ENCODE measurements at regions not wholly inside any gene's neighbourhood (a gene's known extent, or its start where the extent isn't known, plus 50 kb on each side); places are given as distances from the start of the nearest gene placed in this dataset.

- DNase-seq (ENCODE audit: extremely low read depth, low read depth) = no peak
- H3K4me3 ChIP-seq (replicated peaks; ENCODE audit: low read depth, low read length) = no peak overlapping the region
- TF ChIP-seq CTCF (IDR thresholded peaks at IDR 0.05; ENCODE audit: low read depth, low read length, missing control alignments) = no peak
These were observed 478.7 kb upstream of the REG3G start for GRCh38 chr2:78546843-78547242.

- no peak for DNase-seq (ENCODE audit: extremely low read depth, low read depth)
- no peak overlapping the region for H3K4me3 ChIP-seq (replicated peaks; ENCODE audit: low read depth, low read length)
- no peak for TF ChIP-seq CTCF (IDR thresholded peaks at IDR 0.05; ENCODE audit: low read depth, low read length, missing control alignments)
These were observed 475.7 kb upstream of the REG3G start for GRCh38 chr2:78549766-78550165.

GRCh38 chr2:78553866-78554647, 471.4 kb upstream of the REG3G start:
- H3K4me3 ChIP-seq (replicated peaks; ENCODE audit: low read depth, low read length) = no peak overlapping the region
- TF ChIP-seq CTCF (IDR thresholded peaks at IDR 0.05; ENCODE audit: low read depth, low read length, missing control alignments) = no peak
- DNase-seq (ENCODE audit: extremely low read depth, low read depth) = no peak

GRCh38 chr2:78561876-78562275, 463.6 kb upstream of the REG3G start:
- H3K4me3 ChIP-seq (replicated peaks; ENCODE audit: low read depth, low read length) = no peak overlapping the region
- no peak for TF ChIP-seq CTCF (IDR thresholded peaks at IDR 0.05; ENCODE audit: low read depth, low read length, missing control alignments)
- no peak for DNase-seq (ENCODE audit: extremely low read depth, low read depth)

GRCh38 chr2:78564666-78565065, 460.8 kb upstream of the REG3G start:
- no peak for TF ChIP-seq CTCF (IDR thresholded peaks at IDR 0.05; ENCODE audit: low read depth, low read length, missing control alignments)
- no peak overlapping the region for H3K4me3 ChIP-seq (replicated peaks; ENCODE audit: low read depth, low read length)
- no peak for DNase-seq (ENCODE audit: extremely low read depth, low read depth)

- no peak overlapping the region for H3K4me3 ChIP-seq (replicated peaks; ENCODE audit: low read depth, low read length)
- no peak for DNase-seq (ENCODE audit: extremely low read depth, low read depth)
- TF ChIP-seq CTCF (IDR thresholded peaks at IDR 0.05; ENCODE audit: low read depth, low read length, missing control alignments) = no peak
These were observed 456.6 kb upstream of the REG3G start for GRCh38 chr2:78568782-78569373.

All from HFF-Myc (cell line).